Heart left ventricle (tissue), 13 donors: ENCODE measurements at regions not wholly inside any gene's neighbourhood (a gene's known extent, or its start where the extent isn't known, plus 50 kb on each side); places are given as distances from the start of the nearest gene placed in this dataset.

Source experiments
- POLR2A ChIP-seq, 2 donors: fragments of 450-650 bp; IDR thresholded peaks; one replicate each; pipeline ENCODE4 v1.6.1; 2017; ENCODE audit warnings: antibody characterized with exemption in 2 of 2, mild to moderate bottlenecking in 2 of 2, moderate library complexity in 2 of 2
- TF ChIP-seq, protein P1 (sequence below), 12 donors: fragments of 200-600 bp; sonication (generic) in 4 of 12; IDR thresholded peaks; one replicate each; pipeline versions ENCODE4 v1.5.0 to v1.8.0; 2018 to 2022; ENCODE audit warnings: antibody characterized with exemption in 12 of 12, mild to moderate bottlenecking in 5 of 12
- donor health status: ischemic (EF 13 %, LVEDD 7.1; RV severe dilation, severe dysfunction).
- donor health status: DM: no; HTN: yes; CAD: no.
- donor health status: DM: no; HTN: no; CAD: no.
- donor health status: ischemic (EF 25% LVEDD 6.9; RV normal size, moderate dysfunction).
- donor health status: ischemic (EF 25% LVEDD 5.7; RV mildly dilated, moderate dysfunction).
- donor health status: ischemic (EF 35%, LVEDD 5.7; RV mildly dilated, moderate dysfunction).
- donor health status: nonischemic (EF 11% LVEDD 7.7; RV severe dilation, severe dysfunction).
- donor health status: DM: yes; HTN: yes; CAD: no.
- donor health status: PGD.
- donor health status: ischemic (EF 29% LVEDD 5.4; RV normal size, mild dysfunction).
- donor health status: nonischemic (EF 23%, LVEDD 6.1; RV moderate dilation, normal function).

DNA sequence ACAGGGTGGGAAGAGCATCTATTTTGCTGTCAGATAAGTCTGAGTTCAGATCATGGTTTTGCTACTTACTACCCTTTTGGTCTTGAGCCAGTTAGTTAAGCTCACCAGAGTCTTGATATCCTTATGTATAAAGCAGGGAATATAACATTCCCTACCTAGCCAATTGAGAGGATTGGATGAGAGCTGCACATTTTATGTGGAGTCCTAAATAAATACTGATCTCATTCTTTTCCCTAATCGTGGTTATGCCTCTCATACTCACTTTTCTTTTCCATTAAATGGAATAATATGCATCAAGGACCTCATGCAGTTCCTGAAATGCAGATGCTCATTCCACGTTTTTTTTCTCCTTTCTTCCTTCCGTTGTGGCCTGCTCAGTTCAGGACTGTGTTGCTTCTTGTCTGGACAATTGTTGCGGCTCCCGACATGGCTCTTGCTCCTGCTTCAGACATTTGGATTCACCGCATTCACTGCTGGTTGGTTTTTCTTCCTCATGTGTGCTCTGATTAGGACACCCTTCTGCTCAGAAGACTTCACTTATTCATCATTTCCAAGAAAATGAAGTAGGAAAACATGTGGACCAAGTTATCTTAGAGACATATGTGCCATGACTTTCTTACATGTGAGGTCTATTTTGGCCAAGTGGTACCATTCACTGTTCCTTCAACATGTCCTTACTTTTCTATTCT, 90.2 kb downstream of the NFKBIZ start:
- TF ChIP-seq POLR2A (IDR thresholded peaks at IDR 0.05) = no peak
- TF ChIP-seq, protein P1, sequence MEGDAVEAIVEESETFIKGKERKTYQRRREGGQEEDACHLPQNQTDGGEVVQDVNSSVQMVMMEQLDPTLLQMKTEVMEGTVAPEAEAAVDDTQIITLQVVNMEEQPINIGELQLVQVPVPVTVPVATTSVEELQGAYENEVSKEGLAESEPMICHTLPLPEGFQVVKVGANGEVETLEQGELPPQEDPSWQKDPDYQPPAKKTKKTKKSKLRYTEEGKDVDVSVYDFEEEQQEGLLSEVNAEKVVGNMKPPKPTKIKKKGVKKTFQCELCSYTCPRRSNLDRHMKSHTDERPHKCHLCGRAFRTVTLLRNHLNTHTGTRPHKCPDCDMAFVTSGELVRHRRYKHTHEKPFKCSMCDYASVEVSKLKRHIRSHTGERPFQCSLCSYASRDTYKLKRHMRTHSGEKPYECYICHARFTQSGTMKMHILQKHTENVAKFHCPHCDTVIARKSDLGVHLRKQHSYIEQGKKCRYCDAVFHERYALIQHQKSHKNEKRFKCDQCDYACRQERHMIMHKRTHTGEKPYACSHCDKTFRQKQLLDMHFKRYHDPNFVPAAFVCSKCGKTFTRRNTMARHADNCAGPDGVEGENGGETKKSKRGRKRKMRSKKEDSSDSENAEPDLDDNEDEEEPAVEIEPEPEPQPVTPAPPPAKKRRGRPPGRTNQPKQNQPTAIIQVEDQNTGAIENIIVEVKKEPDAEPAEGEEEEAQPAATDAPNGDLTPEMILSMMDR (IDR thresholded peaks at IDR 0.05) = no peak
